Left ventricle myocardium superior (tissue), 1 donor: ENCODE measurements at regions not wholly inside any gene's neighbourhood (a gene's known extent, or its start where the extent isn't known, plus 50 kb on each side); places are given as distances from the start of the nearest gene placed in this dataset.

Source experiments
- ATAC-seq: fragments of 200-7000 bp; cut with Tn5 transposase; one replicate; pipeline ENCODE4 v1.9.1; 2020; ENCODE audit warnings: mild to moderate bottlenecking, moderate library complexity
- DNase-seq: peaks from one replicate; pipeline ENCODE4 v3.0.0-alpha.2; 2020
- intact Hi-C: fragments of 100-400 bp; cut with micrococcal nuclease; formaldehyde crosslinking; loops from one replicate; pipeline ENCODE4 v1.11.0; 2022
- donor health status: DM: no; HTN: yes; CAD: no; lungs with severe emphysema.

- intact Hi-C loops = no loop called here
- DNase-seq = no peak
- ATAC-seq = no peak
Observed at GRCh38 chr4:129598582-129598981, 502.6 kb downstream of the C4orf33 start.

DNA sequence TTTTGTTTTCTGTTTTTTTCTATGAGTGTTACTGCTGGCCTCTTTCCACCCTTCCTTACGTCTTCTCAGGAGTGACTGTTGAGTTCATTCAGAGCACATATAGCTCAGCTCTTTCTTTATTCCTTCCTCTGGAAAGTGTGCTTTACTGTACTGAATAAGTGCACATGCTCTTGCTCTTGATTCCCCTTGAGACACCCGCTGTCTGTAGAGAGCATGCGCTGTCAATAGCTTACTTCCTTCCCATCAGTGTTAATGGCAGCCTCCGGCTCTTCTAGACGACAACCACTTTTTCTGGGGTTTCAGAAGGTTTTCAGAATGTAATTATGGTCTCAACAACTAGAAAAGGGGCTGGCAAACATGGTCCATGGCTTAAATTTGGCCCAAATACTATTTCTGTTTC, 504.9 kb downstream of the C4orf33 start:
- intact Hi-C loops = no loop called here
- ATAC-seq = no peak
- no peak for DNase-seq

DNA sequence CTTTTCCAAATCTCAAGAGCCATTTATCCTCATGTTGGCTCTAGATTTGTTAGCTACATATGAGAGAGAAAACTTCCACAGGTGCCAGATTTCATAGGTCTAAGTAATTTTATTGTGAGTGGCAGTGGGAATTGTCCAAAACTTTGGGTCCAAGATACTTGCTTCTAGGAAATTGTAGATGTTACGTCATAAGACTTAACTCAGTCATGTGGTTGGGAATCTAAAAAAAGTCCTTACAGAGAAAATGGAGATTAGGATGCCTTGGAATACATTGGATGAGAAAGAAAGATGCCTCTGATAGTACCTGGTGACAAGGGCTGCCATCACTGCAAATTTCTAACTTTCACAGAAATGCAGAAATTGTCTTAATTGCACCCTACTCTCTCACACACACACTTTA, 506.5 kb downstream of the C4orf33 start:
- intact Hi-C loops = no loop called here
- DNase-seq = no peak
- no peak for ATAC-seq

GRCh38 chr4:129603241-129603931, 507.4 kb downstream of the C4orf33 start:
- ATAC-seq = no peak
- DNase-seq = no peak

GRCh38 chr4:129604632-129605255, 508.8 kb downstream of the C4orf33 start:
- ATAC-seq (no peak), DNase-seq (no peak)
- intact Hi-C loops = no loop called here

More at GRCh38 chr4:129603241-129603931, 507.4 kb downstream of the C4orf33 start:
- intact Hi-C loops = no loop called here

- no peak for DNase-seq
- no peak for ATAC-seq
- intact Hi-C loops = no loop called here
Observed at GRCh38 chr4:129614611-129615010, 518.7 kb downstream of the C4orf33 start.

DNA sequence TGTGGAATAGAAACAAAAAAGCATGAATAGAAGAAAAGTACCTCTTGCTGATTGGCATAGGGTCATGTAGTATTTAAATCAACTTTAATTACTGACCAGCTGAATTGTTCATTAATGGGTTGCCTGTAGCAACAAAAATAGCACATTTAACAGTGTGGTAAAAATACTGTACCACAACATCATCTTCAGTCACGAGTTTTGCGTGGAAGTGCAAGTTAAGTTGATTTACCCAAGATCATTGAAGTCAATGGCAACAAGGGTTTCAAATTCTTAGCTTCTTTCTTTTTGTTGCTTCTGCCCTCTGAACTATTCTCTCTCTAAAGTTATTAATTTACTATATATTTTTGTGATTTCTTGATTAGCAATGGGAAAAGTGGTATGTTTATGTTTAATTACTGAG, 526.6 kb downstream of the C4orf33 start:
- DNase-seq (no peak), ATAC-seq (no peak)
- intact Hi-C loops = no loop called here

- ATAC-seq (no peak), DNase-seq (no peak)
- intact Hi-C loops = no loop called here
Observed at GRCh38 chr4:129623233-129623875, 527.4 kb downstream of the C4orf33 start.

GRCh38 chr4:129641179-129641578, 545.2 kb downstream of the C4orf33 start:
- ATAC-seq (no peak), DNase-seq (no peak)
- intact Hi-C loops = loop anchor here (5.0 kb wide), 1 partner anchor 114 kb away; no protein-coding TSS in a partner anchor

DNA sequence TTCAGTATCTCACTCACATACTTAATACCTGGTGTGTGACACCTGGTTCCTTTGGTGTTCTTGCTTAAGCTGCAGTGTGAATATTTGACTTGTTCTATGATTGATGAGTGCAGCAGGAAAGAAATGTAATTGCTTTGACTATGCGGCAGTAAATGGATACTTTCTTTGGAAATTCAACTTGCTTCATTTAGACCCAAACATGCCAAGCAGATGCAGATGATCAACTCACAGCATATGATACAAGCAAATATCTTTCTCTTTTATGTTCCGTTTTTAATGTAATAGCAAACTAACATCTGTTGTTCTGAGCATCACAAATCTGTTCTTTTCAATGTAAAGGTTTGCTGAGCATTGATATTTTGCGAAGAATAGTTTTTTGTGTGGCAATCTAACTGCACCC, 549.5 kb downstream of the C4orf33 start:
- intact Hi-C loops = no loop called here
- ATAC-seq = no peak
- no peak for DNase-seq

- ATAC-seq (no peak), DNase-seq (no peak)
- intact Hi-C loops = no loop called here
Observed at GRCh38 chr4:129668092-129668491, 572.1 kb downstream of the C4orf33 start.

DNA sequence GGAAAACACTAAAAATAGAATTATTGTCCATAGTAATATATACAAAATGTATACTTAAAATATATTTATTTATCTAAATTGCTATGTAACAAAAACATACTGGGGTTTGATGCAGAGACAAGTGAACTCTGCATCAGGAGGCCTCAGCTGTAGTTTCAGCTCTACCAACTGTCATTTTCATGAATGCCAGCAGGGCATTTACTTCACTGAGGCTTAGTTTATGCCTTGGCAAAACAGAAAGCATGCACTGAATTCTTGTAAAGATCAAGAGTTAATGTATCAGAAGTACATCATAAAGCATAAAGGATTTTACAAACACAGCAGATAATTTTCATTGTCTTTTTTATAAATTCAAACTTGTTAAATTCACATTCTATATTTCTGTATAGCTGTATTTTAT, 577.0 kb downstream of the C4orf33 start:
- no peak for ATAC-seq
- intact Hi-C loops = no loop called here
- DNase-seq = no peak

- ATAC-seq = no peak
- intact Hi-C loops = no loop called here
- DNase-seq = no peak
Observed at GRCh38 chr4:129675036-129675435, 579.1 kb downstream of the C4orf33 start.

DNA sequence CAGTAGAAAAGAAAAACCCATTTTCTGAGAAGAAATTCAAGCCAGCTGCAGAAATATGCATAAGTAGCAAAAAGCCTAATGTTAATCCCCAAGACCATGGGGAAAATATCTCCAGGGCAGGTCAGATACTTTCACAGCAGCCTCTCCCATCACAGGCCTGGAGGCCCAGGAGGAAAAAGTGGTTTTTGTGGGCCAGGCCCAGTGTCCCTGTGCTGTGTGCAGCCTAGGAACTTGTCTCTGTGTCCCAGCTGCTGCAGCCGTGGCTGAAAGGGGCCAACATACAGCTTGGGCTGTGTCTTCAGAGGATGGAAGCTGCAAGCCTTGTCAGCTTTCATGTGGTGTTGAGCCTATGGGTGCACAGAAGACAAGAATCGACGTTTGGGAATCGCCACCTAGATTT, 581.0 kb downstream of the C4orf33 start:
- intact Hi-C loops = no loop called here
- ATAC-seq = no peak

DNA sequence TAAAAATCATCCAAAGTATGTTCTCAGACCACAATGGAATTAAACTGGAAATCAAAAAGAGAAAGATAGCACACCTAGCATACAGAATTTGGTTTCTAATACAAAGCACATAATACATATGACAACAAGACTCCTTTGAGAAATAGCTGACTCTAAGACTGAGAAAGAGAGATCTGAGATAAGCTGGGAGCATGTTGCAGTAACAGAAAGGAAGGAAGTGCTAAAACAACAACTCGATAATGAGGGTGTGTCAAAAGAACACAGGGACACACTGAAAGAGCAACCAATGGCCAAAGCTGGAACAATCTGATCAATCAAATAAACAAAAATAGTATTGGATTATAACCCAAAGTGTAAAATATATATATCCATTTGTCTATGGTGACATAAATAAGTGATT, 586.6 kb downstream of the C4orf33 start:
- intact Hi-C loops = no loop called here
- DNase-seq (no peak), ATAC-seq (no peak)

More for the DNA sequence above, 581.0 kb downstream of the C4orf33 start:
- DNase-seq = no peak

DNA sequence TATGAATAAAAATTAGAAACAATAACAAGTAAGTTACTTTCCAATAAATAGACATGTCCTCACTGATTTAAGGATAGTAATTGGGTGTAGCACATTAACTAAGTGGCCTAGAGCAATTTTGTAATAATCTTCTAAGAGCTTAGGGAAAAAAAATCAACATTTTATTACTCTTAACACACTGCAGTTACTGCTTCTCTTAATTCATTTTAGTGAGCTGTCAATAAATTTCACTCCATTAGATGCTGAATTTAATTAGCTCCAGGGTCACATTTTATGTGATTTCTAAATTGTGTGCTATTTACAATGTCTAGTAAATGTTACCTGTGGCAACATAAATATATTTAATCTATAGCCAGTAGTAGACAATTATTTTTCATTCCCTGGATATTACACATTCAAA, 612.0 kb downstream of the C4orf33 start:
- no peak for DNase-seq
- intact Hi-C loops = no loop called here
- ATAC-seq = no peak

DNA sequence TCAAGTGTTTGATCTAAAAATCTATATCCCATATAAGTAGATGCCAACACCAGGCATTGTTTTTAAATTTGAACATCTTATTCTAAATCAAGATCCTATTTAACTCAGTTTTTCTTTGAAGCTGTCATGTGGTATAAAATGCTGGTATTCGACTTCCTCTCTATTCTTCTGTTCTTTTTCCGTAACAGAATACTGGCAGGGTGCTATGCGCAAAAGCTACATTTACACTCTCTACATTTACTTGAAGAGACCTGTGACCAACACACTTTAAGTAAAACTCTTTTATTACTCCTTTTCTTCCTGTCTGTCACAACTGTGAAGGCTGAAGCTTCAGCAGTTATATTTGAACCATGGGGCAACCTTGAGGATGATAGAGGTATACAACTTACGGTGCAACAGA, 612.8 kb downstream of the C4orf33 start:
- ATAC-seq (no peak), DNase-seq (no peak)
- intact Hi-C loops = no loop called here

- no peak for ATAC-seq
- intact Hi-C loops = no loop called here
- no peak for DNase-seq
Observed at GRCh38 chr4:129738175-129738574, 642.2 kb downstream of the C4orf33 start.

- DNase-seq (no peak), ATAC-seq (no peak)
- intact Hi-C loops = no loop called here
Observed at GRCh38 chr4:129747756-129748155, 651.8 kb downstream of the C4orf33 start.

DNA sequence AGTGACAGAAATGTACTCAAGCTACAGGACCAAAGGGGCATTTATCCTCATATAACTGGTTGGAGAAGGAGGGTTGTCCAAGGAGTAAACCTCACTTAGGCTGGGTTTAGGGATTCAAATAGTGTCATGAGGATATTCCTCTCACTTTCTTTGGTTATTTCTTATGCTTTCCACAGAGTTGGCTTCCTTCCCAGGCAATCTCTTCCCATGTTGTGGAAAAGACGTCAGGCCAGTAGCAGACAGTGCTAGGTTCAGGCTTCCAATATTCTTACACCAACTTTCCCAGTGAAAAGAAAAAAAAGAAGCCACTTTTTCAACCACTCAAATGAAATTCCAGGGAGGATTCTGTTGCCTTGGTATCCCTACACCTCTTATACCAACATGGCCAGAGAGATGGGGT, 653.0 kb downstream of the C4orf33 start:
- no peak for DNase-seq
- intact Hi-C loops = no loop called here
- no peak for ATAC-seq

- DNase-seq = no peak
- ATAC-seq = no peak
- intact Hi-C loops = no loop called here
Observed at GRCh38 chr4:129751646-129752045, 655.7 kb downstream of the C4orf33 start.
